GM12878 (cell line): ENCODE measurements at regions not wholly inside any gene's neighbourhood (a gene's known extent, or its start where the extent isn't known, plus 50 kb on each side); places are given as distances from the start of the nearest gene placed in this dataset.

Source experiments
- ATAC-seq: fragments of 200-7000 bp; cut with Tn5 transposase; 3 replicates; pipeline ENCODE4 v1.9.1; 2020; ENCODE audit warnings: mild to moderate bottlenecking, moderate library complexity
- BruUV-seq: library from RNA; stranded (reverse); fragments of 400-500 nt; replicated peaks from 2 replicates; lab custom pipeline; 2021; lab: Mats Ljungman, UMichigan
- CTCF ChIA-PET: fragments of 300-600 bp; sonication (Branson Sonifier 250); formaldehyde crosslinking; extraction: SDS; loops from one replicate; lab custom pipeline; 2021; ENCODE audit warnings: inconsistent platforms; lab: Yijun Ruan, JAX
- POLR2A ChIA-PET: fragments of 350-600 bp; formaldehyde crosslinking; extraction: SDS; loops from one replicate; lab custom pipeline; 2021; ENCODE audit warnings: inconsistent platforms; lab: Charles Lee
- RAD21 ChIA-PET: fragments of 300-600 bp; sonication (Branson Sonifier 250); formaldehyde crosslinking; loops from one replicate; lab custom pipeline; 2023; ENCODE audit warnings: antibody characterized with exemption; ENCODE audit not compliant: unreplicated experiment; lab: Charles Lee
- SMC1A ChIA-PET: fragments of 300-600 bp; sonication (Branson Sonifier 250); formaldehyde crosslinking; loops from one replicate; lab custom pipeline; 2023; ENCODE audit not compliant: unreplicated experiment, uncharacterized antibody; lab: Charles Lee
- DNase-seq: peaks from one replicate; pipeline ENCODE4 v3.0.0-alpha.2; 2011; ENCODE audit warnings: low read depth, low spot score
- FAIRE-seq: peaks from 3 replicates; lab custom pipeline; 2011; peaks lifted over from hg19 to GRCh38; lab: Jason Lieb, UNC
- H2AFZ ChIP-seq: 2 replicates; pipeline ENCODE4 v1.6.0; 2011; ENCODE audit warnings: low read depth, low read length, control low read depth; ENCODE audit not compliant: control insufficient read depth
- H3K27ac ChIP-seq: 2 replicates; pipeline ENCODE4 v1.5.1; 2011; ENCODE audit warnings: control low read depth; ENCODE audit not compliant: control insufficient read depth, insufficient read depth
- H3K27me3 ChIP-seq, 2 experiments: replicated peaks in 1 of 2; 2 replicates each; pipeline versions ENCODE4 v1.6.0 to v1.6.1; 2011; ENCODE audit warnings: low read length in 1 of 2; ENCODE audit not compliant: control insufficient read depth in 2 of 2, insufficient read depth in 2 of 2
- H3K36me3 ChIP-seq, 2 experiments: 2 replicates each; pipeline ENCODE4 v1.5.1; 2011; ENCODE audit warnings: low read length in 1 of 2; ENCODE audit not compliant: control insufficient read depth in 2 of 2, insufficient read depth in 2 of 2
- H3K4me1 ChIP-seq: 2 replicates; pipeline ENCODE4 v1.6.1; 2011; ENCODE audit warnings: mild to moderate bottlenecking, low read length, moderate library complexity, mixed read lengths; ENCODE audit not compliant: control insufficient read depth, insufficient read depth
- H3K4me2 ChIP-seq: 2 replicates; pipeline ENCODE4 v1.6.0; 2011; ENCODE audit warnings: control low read depth; ENCODE audit not compliant: control insufficient read depth, insufficient read depth
- H3K4me3 ChIP-seq: fragments of 200-600 bp; sonication (generic); 2 replicates; pipeline ENCODE4 v1.5.1; 2016
- H3K79me2 ChIP-seq: 2 replicates; pipeline ENCODE4 v1.6.0; 2011; ENCODE audit warnings: low read length; ENCODE audit not compliant: control insufficient read depth, insufficient read depth
- H3K9ac ChIP-seq: 2 replicates; pipeline ENCODE4 v1.8.0; 2011; ENCODE audit warnings: low read length, control low read depth, mixed read lengths; ENCODE audit not compliant: control insufficient read depth, insufficient read depth
- H3K9me3 ChIP-seq: replicated peaks from 3 replicates; pipeline ENCODE4 v1.5.1; 2011; ENCODE audit warnings: mild to moderate bottlenecking, low read length; ENCODE audit not compliant: control insufficient read depth, insufficient read depth
- H4K20me1 ChIP-seq: 2 replicates; pipeline ENCODE4 v1.6.0; 2011; ENCODE audit not compliant: control insufficient read depth, insufficient read depth
- CREB1 ChIP-seq: IDR thresholded peaks from 2 replicates; pipeline ENCODE4 v1.6.1; 2012; ENCODE audit warnings: low read depth, mild to moderate bottlenecking, inconsistent platforms
- CREM ChIP-seq: IDR thresholded peaks from 2 replicates; pipeline ENCODE4 v1.6.1; 2014; ENCODE audit warnings: antibody characterized with exemption, low read depth
- CTCF ChIP-seq, 3 experiments: IDR thresholded peaks in 2 of 3; conservative IDR thresholded peaks in 1 of 3; 2 replicates each; pipeline ENCODE4 v1.5.1; 2011; ENCODE audit warnings: low read depth in 3 of 3, low read length in 3 of 3, mild to moderate bottlenecking in 3 of 3, control low read depth in 2 of 3, moderate library complexity in 2 of 3, inconsistent platforms in 1 of 3, mixed read lengths in 1 of 3; ENCODE audit not compliant: control insufficient read depth in 2 of 3, insufficient read depth in 1 of 3; ENCODE audit errors: extremely low read depth in 1 of 3
- E4F1 ChIP-seq: fragments of 450-650 bp; IDR thresholded peaks from 2 replicates; pipeline ENCODE4 v1.6.1; 2018; ENCODE audit warnings: borderline replicate concordance, mild to moderate bottlenecking; ENCODE audit not compliant: partially characterized antibody
- ELK1 ChIP-seq: IDR thresholded peaks from 2 replicates; pipeline ENCODE4 v1.6.1; 2012; ENCODE audit warnings: low read depth, low read length, improper control_type of control experiment
- IKZF2 ChIP-seq, 2 experiments: fragments of 450-650 bp; IDR thresholded peaks; 2 replicates each; pipeline ENCODE4 v1.6.1; 2017; ENCODE audit warnings: mild to moderate bottlenecking in 2 of 2, moderate library complexity in 2 of 2
- JUNB ChIP-seq: IDR thresholded peaks from 2 replicates; pipeline ENCODE4 v1.6.1; 2016; ENCODE audit warnings: antibody characterized with exemption, mild to moderate bottlenecking
- MEF2A ChIP-seq: IDR thresholded peaks from 2 replicates; pipeline ENCODE4 v1.6.1; 2011; ENCODE audit warnings: low read depth, mild to moderate bottlenecking, low read length, moderate library complexity; ENCODE audit not compliant: insufficient read depth
- POLR2AphosphoS5 ChIP-seq: IDR thresholded peaks from 2 replicates; pipeline ENCODE4 v1.6.1; 2011; ENCODE audit warnings: mild to moderate bottlenecking, low read length, inconsistent platforms
- RCOR1 ChIP-seq: conservative IDR thresholded peaks from 2 replicates; pipeline ENCODE4 v1.6.1; 2012; ENCODE audit warnings: low read depth, low read length, improper control_type of control experiment
- RELB ChIP-seq: fragments of 450-650 bp; IDR thresholded peaks from 2 replicates; pipeline ENCODE4 v1.6.1; 2017; ENCODE audit warnings: low read depth, mild to moderate bottlenecking, moderate library complexity
- RUNX3 ChIP-seq: IDR thresholded peaks from 2 replicates; pipeline ENCODE4 v1.6.1; 2012; ENCODE audit warnings: low read length, inconsistent platforms
- STAT1 ChIP-seq: fragments of 450-650 bp; conservative IDR thresholded peaks from 2 replicates; pipeline ENCODE4 v1.6.1; 2014; ENCODE audit warnings: antibody characterized with exemption, mild to moderate bottlenecking
- WGBS: methylation state at CpG from one replicate; pipeline ENCODE4 v1.1.6; 2016; ENCODE audit warnings: low lambda C conversion rate; ENCODE audit not compliant: insufficient replicate concordance, insufficient coverage; ENCODE audit errors: missing lambda C conversion rate; 5-methylcytosine and 5-hydroxymethylcytosine counted together
- in situ Hi-C: fragments of 300-500 bp; cut with MboI; formaldehyde crosslinking; loops from 9 replicates; pipeline ENCODE4 v1.14.3; 2018; ENCODE audit warnings: mixed read lengths
- intact Hi-C: fragments of 100-400 bp; cut with micrococcal nuclease; formaldehyde crosslinking; loops from one replicate; pipeline ENCODE4 v1.14.2; 2022; ENCODE audit not compliant: unreplicated experiment

GRCh38 chr14:106530031-106530422, 1003.6 kb downstream of the TMEM121 start (continued):
- no peak for TF ChIP-seq RCOR1

- H4K20me1 ChIP-seq: no peaks in the 10 kb centered on the region
- H3K27me3 ChIP-seq: no peaks in the 10 kb centered on the region
- H3K9me3 ChIP-seq: no peaks in the 10 kb centered on the region
- H2AFZ ChIP-seq: peak overlapping the region; percentile 89
- POLR2A ChIA-PET: interaction anchor here (1.0 to 1.1 kb wide), 2 partner anchors 10 to 11 kb away, joined by 3 read pairs; no protein-coding TSS in a partner anchor
- H3K4me3 ChIP-seq: no peak overlapping the region
- H3K4me1 ChIP-seq: peaks cover 8% of the 10 kb centered on the region
- H3K79me2 ChIP-seq: no peaks in the 10 kb centered on the region
- peak; percentile 76 for FAIRE-seq
- peak overlapping the region; percentile 68 for H3K4me2 ChIP-seq
- CTCF ChIA-PET: interaction anchor here (0.6 to 13.4 kb wide), 54 partner anchors 10 to 342 kb away, joined by 3 to 205 read pairs (median 5); no protein-coding TSS in a partner anchor
- intact Hi-C loops (loop anchor here (1.0 to 5.0 kb wide), 2 partner anchors 93 to 113 kb away; no protein-coding TSS in a partner anchor), in situ Hi-C loops (loop anchor here (25.0 kb wide), 1 partner anchor 668 kb away; no protein-coding TSS in a partner anchor)
- ATAC-seq: peak; percentile 97
- H3K9ac ChIP-seq: peak overlapping the region; percentile 20; the same call in 1 of the 2 replicates
- SMC1A ChIA-PET: interaction anchor here (0.8 to 4.0 kb wide), 21 partner anchors 8 to 114 kb away, joined by 3 to 22 read pairs (median 6); no protein-coding TSS in a partner anchor
- peak; percentile 51 for DNase-seq
- no peak overlapping the region for H3K27ac ChIP-seq
- RAD21 ChIA-PET: interaction anchor here (0.6 to 4.2 kb wide), 15 partner anchors 9 to 164 kb away, joined by 3 to 28 read pairs (median 5); no protein-coding TSS in a partner anchor
- 5% methylated on average over 12 of the region's 12 CpGs for WGBS
- no TSS peak for BruUV-seq
- H3K36me3 ChIP-seq: no peaks in the 10 kb centered on the region
- peak; percentile 70 to 78 for TF ChIP-seq IKZF2 (IDR thresholded peaks at IDR 0.05)
- peak; percentile 34 for TF ChIP-seq RUNX3
- TF ChIP-seq MEF2A: no peak
- 0 out of 2 replicates have a peak, but pooled peaks have one; percentile 11 for TF ChIP-seq CREB1
- no peak for TF ChIP-seq ELK1
- no peak for TF ChIP-seq POLR2AphosphoS5
- peak; percentile 28; the same call in 1 of the 2 replicates for TF ChIP-seq CREM
- TF ChIP-seq E4F1: no peak
- 0 out of 2 replicates have a peak, but pooled peaks have one; percentile 47 for TF ChIP-seq STAT1
- TF ChIP-seq JUNB: peak; percentile 22; the same call in 1 of the 2 replicates
- peak; percentile 79 to 91 (median 88) for TF ChIP-seq CTCF (IDR thresholded peaks at IDR 0.05 in 2 of 3, conservative IDR thresholded peaks at IDR 0.05 in 1 of 3; ENCODE audit: control insufficient read depth in 2 of 3, extremely low read depth in 1 of 3, insufficient read depth in 1 of 3, low read depth in 3 of 3, low read length in 3 of 3)
- 0 out of 2 replicates have a peak, but pooled peaks have one; percentile 24 for TF ChIP-seq RELB
Measured at GRCh38 chr14:106530423-106531107, 1004.2 kb downstream of the TMEM121 start.
